IMR-90 (cell line): ENCODE measurements at regions not wholly inside any gene's neighbourhood (a gene's known extent, or its start where the extent isn't known, plus 50 kb on each side); places are given as distances from the start of the nearest gene placed in this dataset.

Experiments
- CEBPB ChIP-seq: IDR thresholded peaks from 2 replicates; pipeline ENCODE4 v1.6.1; 2012; ENCODE audit warnings: low read depth, low read length, improper control_type of control experiment
- POLR2A ChIP-seq: IDR thresholded peaks from 2 replicates; pipeline ENCODE4 v1.6.1; 2012; ENCODE audit warnings: mild to moderate bottlenecking, low read depth, low read length
- RCOR1 ChIP-seq: IDR thresholded peaks from 2 replicates; pipeline ENCODE4 v1.6.1; 2012; ENCODE audit warnings: mild to moderate bottlenecking, low read length, improper control_type of control experiment; ENCODE audit not compliant: insufficient replicate concordance
- RFX5 ChIP-seq: IDR thresholded peaks from 2 replicates; pipeline ENCODE4 v1.8.0; 2012; ENCODE audit warnings: low read depth, mild to moderate bottlenecking, low read length, moderate library complexity
- SMC3 ChIP-seq: fragments of 150-350 bp; IDR thresholded peaks from 2 replicates; pipeline ENCODE4 v1.6.1; 2016; ENCODE audit warnings: low read depth, mild to moderate bottlenecking, antibody characterized with exemption, low read length, moderate library complexity
- TF ChIP-seq, protein P1 (sequence below): conservative IDR thresholded peaks from 2 replicates; pipeline ENCODE4 v1.5.1; 2012; ENCODE audit warnings: mild to moderate bottlenecking, low read depth, low read length, improper control_type of control experiment
- TF ChIP-seq, protein P2 (sequence below): fragments of 150-350 bp; IDR thresholded peaks from 2 replicates; pipeline ENCODE4 v1.6.1; 2017; ENCODE audit warnings: mild to moderate bottlenecking, antibody characterized with exemption, low read length, low read depth

DNA sequence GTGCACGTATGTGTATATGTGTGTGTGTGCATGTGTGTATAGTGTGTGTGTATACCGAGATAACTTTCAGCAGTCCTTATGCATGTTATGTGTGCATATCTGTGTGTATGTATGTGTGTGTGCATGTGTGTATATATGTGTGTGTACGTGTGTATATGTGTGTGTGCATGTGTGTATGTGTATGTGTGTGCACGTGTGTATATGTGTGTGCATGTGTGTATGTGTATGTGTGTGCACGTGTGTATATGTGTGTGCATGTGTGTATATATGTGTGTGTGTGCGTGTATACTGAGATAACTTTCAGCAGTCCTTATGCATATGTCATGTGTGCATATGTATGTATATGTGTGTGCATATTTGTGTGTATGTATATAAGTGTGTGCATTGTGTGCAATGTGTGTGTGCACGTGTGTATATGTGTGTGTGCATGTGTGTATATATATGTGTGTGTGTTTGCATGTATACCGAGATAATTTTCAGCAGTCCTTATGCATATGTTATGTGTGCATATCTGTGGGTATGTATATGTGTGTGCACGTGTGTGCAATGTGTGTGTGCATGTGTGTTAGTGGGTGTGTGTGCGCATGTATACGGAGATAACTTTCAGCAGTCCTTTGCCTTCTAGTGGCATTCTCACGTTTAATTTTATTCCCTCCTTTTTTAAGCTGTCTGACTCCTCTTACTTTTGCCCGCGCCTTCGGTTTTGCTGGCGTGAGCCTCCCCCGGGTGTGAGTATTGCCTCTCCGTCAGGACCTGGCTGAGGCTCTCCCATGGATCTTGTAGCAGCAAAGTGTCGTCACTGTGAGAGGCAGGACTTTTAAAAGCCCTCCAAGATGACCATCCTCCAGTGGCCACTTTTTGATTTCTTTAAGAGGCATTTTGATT, 99.6 kb upstream of the SHOX start:
- TF ChIP-seq, protein P1, sequence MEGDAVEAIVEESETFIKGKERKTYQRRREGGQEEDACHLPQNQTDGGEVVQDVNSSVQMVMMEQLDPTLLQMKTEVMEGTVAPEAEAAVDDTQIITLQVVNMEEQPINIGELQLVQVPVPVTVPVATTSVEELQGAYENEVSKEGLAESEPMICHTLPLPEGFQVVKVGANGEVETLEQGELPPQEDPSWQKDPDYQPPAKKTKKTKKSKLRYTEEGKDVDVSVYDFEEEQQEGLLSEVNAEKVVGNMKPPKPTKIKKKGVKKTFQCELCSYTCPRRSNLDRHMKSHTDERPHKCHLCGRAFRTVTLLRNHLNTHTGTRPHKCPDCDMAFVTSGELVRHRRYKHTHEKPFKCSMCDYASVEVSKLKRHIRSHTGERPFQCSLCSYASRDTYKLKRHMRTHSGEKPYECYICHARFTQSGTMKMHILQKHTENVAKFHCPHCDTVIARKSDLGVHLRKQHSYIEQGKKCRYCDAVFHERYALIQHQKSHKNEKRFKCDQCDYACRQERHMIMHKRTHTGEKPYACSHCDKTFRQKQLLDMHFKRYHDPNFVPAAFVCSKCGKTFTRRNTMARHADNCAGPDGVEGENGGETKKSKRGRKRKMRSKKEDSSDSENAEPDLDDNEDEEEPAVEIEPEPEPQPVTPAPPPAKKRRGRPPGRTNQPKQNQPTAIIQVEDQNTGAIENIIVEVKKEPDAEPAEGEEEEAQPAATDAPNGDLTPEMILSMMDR, result no peak
- TF ChIP-seq POLR2A (no peak), CEBPB (no peak), SMC3 (no peak), RFX5 (no peak), RCOR1 (no peak)
- TF ChIP-seq, protein P2, sequence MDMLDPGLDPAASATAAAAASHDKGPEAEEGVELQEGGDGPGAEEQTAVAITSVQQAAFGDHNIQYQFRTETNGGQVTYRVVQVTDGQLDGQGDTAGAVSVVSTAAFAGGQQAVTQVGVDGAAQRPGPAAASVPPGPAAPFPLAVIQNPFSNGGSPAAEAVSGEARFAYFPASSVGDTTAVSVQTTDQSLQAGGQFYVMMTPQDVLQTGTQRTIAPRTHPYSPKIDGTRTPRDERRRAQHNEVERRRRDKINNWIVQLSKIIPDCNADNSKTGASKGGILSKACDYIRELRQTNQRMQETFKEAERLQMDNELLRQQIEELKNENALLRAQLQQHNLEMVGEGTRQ, result no peak
